ENCODE measurements at regions not wholly inside any gene's neighbourhood (a gene's known extent, or its start where the extent isn't known, plus 50 kb on each side); places are given as distances from the start of the nearest gene placed in this dataset.

DNA sequence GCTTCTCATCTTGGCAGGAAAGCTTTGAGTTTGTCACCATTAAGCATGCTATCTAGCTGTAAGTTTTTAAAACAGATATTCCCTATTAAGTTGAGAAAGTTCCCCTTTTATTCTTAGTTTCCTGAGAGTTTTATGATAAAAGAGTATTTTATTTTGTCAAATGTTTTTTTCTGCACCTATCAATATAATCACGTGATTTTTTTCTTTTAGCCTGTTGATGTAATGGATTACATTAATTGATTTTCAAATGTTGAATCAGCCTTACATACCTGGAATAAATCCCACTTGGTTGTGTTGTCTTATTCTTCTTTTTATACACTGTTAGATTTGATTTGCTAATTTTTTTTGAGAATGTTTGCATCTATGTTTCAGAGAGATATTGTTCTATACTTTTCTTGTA lies 179.5 kb downstream of the ZNF621 start:
- TF ChIP-seq, protein P1, sequence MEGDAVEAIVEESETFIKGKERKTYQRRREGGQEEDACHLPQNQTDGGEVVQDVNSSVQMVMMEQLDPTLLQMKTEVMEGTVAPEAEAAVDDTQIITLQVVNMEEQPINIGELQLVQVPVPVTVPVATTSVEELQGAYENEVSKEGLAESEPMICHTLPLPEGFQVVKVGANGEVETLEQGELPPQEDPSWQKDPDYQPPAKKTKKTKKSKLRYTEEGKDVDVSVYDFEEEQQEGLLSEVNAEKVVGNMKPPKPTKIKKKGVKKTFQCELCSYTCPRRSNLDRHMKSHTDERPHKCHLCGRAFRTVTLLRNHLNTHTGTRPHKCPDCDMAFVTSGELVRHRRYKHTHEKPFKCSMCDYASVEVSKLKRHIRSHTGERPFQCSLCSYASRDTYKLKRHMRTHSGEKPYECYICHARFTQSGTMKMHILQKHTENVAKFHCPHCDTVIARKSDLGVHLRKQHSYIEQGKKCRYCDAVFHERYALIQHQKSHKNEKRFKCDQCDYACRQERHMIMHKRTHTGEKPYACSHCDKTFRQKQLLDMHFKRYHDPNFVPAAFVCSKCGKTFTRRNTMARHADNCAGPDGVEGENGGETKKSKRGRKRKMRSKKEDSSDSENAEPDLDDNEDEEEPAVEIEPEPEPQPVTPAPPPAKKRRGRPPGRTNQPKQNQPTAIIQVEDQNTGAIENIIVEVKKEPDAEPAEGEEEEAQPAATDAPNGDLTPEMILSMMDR (IDR thresholded peaks at IDR 0.05) = no peak
- TF ChIP-seq POLR2A (IDR thresholded peaks at IDR 0.05) = no peak
